HL-60 (cell line): ENCODE measurements at regions not wholly inside any gene's neighbourhood (a gene's known extent, or its start where the extent isn't known, plus 50 kb on each side); places are given as distances from the start of the nearest gene placed in this dataset.

Experiments
- DNase-seq, 2 experiments: peaks; one replicate each; pipeline ENCODE4 v3.0.0-alpha.2; 2010 to 2020; ENCODE audit warnings: low read depth in 1 of 2, low spot score in 1 of 2
- H3K27ac ChIP-seq: fragments of 250-450 bp; sonication (Bioruptor Pico); replicated peaks from 2 replicates; pipeline ENCODE4 v1.5.1; 2020; ENCODE audit warnings: mild to moderate bottlenecking, moderate library complexity
- H3K27me3 ChIP-seq: fragments of 250-450 bp; sonication (Bioruptor Pico); 2 replicates; pipeline ENCODE4 v1.5.1; 2021; ENCODE audit warnings: mild to moderate bottlenecking, moderate library complexity; ENCODE audit not compliant: insufficient read depth, poor library complexity, severe bottlenecking
- H3K4me3 ChIP-seq: replicated peaks from 2 replicates; pipeline ENCODE4 v1.5.1; 2011; ENCODE audit warnings: mild to moderate bottlenecking, control low read depth, low read length; ENCODE audit not compliant: insufficient read depth
- CTCF ChIP-seq: IDR thresholded peaks from one replicate; pipeline ENCODE4 v1.5.1; 2011; ENCODE audit warnings: low read length, control low read depth, inconsistent platforms; ENCODE audit not compliant: insufficient read depth
- GABPA ChIP-seq: IDR thresholded peaks from 2 replicates; pipeline ENCODE4 v1.6.1; 2012; ENCODE audit warnings: low read depth
- POLR2AphosphoS5 ChIP-seq: IDR thresholded peaks from 2 replicates; pipeline ENCODE4 v1.6.1; 2012; ENCODE audit warnings: low read depth
- REST ChIP-seq: IDR thresholded peaks from 2 replicates; pipeline ENCODE4 v1.6.1; 2012; ENCODE audit warnings: low read depth; ENCODE audit not compliant: insufficient replicate concordance
- SPI1 ChIP-seq: IDR thresholded peaks from 2 replicates; pipeline ENCODE4 v1.6.1; 2012; ENCODE audit warnings: low read depth, mild to moderate bottlenecking, borderline replicate concordance

- no peak for TF ChIP-seq SPI1
- Histone ChIP-seq H3K4me3 (no peak overlapping the region), H3K27me3 (no peaks in the 10 kb centered on the region), H3K27ac (no peak overlapping the region)
- no peak for DNase-seq
Measured at GRCh38 chr10:78777867-78778266, 290.9 kb upstream of the ZMIZ1 start.

GRCh38 chr10:78778444-78779338 is 290.1 kb upstream of the ZMIZ1 start:
- no peak overlapping the region for H3K27ac ChIP-seq
- no peaks in the 10 kb centered on the region for H3K27me3 ChIP-seq
- DNase-seq, result no peak
- TF ChIP-seq REST (no peak), GABPA (no peak), CTCF (no peak), SPI1 (no peak), POLR2AphosphoS5 (no peak)
- no peak overlapping the region for H3K4me3 ChIP-seq

- no peak for TF ChIP-seq CTCF
- TF ChIP-seq REST, result no peak
- TF ChIP-seq SPI1, result no peak
- TF ChIP-seq POLR2AphosphoS5, result no peak
- no peak for TF ChIP-seq GABPA
- H3K27ac ChIP-seq, result no peak overlapping the region
- H3K27me3 ChIP-seq, result no peaks in the 10 kb centered on the region
- DNase-seq, result no peak
- no peak overlapping the region for H3K4me3 ChIP-seq
Measured at GRCh38 chr10:78779339-78779955, 289.3 kb upstream of the ZMIZ1 start.

GRCh38 chr10:78780551-78780961 is 288.2 kb upstream of the ZMIZ1 start:
- DNase-seq, result no peak
- no peak overlapping the region for H3K4me3 ChIP-seq
- TF ChIP-seq SPI1 (no peak), REST (no peak), POLR2AphosphoS5 (no peak), GABPA (no peak), CTCF (no peak)
- no peak overlapping the region for H3K27ac ChIP-seq
- H3K27me3 ChIP-seq, result no peaks in the 10 kb centered on the region
